ENCODE measurements at regions not wholly inside any gene's neighbourhood (a gene's known extent, or its start where the extent isn't known, plus 50 kb on each side); places are given as distances from the start of the nearest gene placed in this dataset.

DNA sequence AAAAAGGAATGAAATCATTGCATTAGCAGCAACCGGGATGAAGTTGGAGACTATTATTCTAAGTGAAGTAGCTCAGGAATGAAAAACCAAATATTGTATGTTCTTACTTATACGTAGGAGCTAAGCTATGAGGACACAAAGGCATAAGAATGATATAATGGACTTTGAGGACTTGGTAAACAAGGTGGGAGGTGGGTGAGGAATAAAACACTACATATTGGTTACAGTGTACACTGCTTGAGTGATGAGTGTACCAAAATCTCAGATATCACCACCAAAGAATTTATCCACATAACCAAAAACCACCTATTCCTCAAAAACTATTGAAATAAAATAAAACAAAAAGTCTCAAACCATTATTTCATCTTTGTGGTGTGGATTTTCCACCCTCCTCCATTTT, 593.5 kb downstream of the TENT5A start:
- TF ChIP-seq, protein P1, sequence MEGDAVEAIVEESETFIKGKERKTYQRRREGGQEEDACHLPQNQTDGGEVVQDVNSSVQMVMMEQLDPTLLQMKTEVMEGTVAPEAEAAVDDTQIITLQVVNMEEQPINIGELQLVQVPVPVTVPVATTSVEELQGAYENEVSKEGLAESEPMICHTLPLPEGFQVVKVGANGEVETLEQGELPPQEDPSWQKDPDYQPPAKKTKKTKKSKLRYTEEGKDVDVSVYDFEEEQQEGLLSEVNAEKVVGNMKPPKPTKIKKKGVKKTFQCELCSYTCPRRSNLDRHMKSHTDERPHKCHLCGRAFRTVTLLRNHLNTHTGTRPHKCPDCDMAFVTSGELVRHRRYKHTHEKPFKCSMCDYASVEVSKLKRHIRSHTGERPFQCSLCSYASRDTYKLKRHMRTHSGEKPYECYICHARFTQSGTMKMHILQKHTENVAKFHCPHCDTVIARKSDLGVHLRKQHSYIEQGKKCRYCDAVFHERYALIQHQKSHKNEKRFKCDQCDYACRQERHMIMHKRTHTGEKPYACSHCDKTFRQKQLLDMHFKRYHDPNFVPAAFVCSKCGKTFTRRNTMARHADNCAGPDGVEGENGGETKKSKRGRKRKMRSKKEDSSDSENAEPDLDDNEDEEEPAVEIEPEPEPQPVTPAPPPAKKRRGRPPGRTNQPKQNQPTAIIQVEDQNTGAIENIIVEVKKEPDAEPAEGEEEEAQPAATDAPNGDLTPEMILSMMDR (IDR thresholded peaks at IDR 0.05), result no peak
- TF ChIP-seq TCF12 (IDR thresholded peaks at IDR 0.05), result no peak
- TF ChIP-seq TAF1 (IDR thresholded peaks at IDR 0.05; ENCODE audit: borderline replicate concordance, low read depth, low read length), result no peak
- no peak for TF ChIP-seq EZH2phosphoT487 (IDR thresholded peaks at IDR 0.05; ENCODE audit: borderline replicate concordance, low read depth)
- TF ChIP-seq, protein P2, sequence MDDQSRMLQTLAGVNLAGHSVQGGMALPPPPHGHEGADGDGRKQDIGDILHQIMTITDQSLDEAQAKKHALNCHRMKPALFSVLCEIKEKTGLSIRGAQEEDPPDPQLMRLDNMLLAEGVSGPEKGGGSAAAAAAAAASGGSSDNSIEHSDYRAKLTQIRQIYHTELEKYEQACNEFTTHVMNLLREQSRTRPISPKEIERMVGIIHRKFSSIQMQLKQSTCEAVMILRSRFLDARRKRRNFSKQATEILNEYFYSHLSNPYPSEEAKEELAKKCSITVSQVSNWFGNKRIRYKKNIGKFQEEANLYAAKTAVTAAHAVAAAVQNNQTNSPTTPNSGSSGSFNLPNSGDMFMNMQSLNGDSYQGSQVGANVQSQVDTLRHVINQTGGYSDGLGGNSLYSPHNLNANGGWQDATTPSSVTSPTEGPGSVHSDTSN (IDR thresholded peaks at IDR 0.05), result no peak
- TF ChIP-seq RAD21 (IDR thresholded peaks at IDR 0.05; ENCODE audit: low read length), result no peak
- no peak for TF ChIP-seq EP300 (IDR thresholded peaks at IDR 0.05; ENCODE audit: borderline replicate concordance in 1 of 2, low read depth in 1 of 2, low read length in 1 of 2)
- TF ChIP-seq, protein P3, sequence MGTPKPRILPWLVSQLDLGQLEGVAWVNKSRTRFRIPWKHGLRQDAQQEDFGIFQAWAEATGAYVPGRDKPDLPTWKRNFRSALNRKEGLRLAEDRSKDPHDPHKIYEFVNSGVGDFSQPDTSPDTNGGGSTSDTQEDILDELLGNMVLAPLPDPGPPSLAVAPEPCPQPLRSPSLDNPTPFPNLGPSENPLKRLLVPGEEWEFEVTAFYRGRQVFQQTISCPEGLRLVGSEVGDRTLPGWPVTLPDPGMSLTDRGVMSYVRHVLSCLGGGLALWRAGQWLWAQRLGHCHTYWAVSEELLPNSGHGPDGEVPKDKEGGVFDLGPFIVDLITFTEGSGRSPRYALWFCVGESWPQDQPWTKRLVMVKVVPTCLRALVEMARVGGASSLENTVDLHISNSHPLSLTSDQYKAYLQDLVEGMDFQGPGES (IDR thresholded peaks at IDR 0.05; ENCODE audit: low read depth, low read length), result no peak
- TF ChIP-seq ELF1 (IDR thresholded peaks at IDR 0.05), result no peak
